ENCODE measurements at regions not wholly inside any gene's neighbourhood (a gene's known extent, or its start where the extent isn't known, plus 50 kb on each side); places are given as distances from the start of the nearest gene placed in this dataset.

DNA sequence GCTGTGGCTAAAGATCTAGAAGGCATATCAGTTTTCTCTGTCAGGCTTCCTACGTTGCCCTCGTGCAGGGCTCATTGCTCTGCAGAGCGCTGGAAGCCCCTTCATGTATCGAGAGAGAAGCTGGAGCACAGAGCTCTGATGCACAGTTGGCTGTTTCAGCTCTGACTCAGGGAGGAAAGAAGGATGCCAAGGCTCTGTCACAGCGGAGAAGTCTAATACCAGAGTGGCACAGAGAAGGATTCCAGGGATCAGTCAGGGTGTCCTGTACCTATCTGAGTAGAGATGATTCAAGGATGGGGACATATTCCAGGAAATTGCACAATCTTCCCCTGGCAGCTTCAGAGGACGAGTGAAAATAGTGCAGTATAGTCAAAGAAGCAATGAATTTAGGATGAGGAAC is 179.2 kb upstream of the FMN2 start:
- ATAC-seq (no peak), DNase-seq (no peak)
- TF ChIP-seq, protein P1, sequence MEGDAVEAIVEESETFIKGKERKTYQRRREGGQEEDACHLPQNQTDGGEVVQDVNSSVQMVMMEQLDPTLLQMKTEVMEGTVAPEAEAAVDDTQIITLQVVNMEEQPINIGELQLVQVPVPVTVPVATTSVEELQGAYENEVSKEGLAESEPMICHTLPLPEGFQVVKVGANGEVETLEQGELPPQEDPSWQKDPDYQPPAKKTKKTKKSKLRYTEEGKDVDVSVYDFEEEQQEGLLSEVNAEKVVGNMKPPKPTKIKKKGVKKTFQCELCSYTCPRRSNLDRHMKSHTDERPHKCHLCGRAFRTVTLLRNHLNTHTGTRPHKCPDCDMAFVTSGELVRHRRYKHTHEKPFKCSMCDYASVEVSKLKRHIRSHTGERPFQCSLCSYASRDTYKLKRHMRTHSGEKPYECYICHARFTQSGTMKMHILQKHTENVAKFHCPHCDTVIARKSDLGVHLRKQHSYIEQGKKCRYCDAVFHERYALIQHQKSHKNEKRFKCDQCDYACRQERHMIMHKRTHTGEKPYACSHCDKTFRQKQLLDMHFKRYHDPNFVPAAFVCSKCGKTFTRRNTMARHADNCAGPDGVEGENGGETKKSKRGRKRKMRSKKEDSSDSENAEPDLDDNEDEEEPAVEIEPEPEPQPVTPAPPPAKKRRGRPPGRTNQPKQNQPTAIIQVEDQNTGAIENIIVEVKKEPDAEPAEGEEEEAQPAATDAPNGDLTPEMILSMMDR (IDR thresholded peaks at IDR 0.05) = no peak
- intact Hi-C loops (cut with DNase I, micrococcal nuclease) = no loop called here
- no peak overlapping the region for H3K4me3 ChIP-seq
- H3K36me3 ChIP-seq (ENCODE audit: low read depth) = no peaks in the 10 kb centered on the region
- H3K9me3 ChIP-seq = no peaks in the 10 kb centered on the region
- H3K4me1 ChIP-seq (ENCODE audit: low read depth) = no peaks in the 10 kb centered on the region

DNA sequence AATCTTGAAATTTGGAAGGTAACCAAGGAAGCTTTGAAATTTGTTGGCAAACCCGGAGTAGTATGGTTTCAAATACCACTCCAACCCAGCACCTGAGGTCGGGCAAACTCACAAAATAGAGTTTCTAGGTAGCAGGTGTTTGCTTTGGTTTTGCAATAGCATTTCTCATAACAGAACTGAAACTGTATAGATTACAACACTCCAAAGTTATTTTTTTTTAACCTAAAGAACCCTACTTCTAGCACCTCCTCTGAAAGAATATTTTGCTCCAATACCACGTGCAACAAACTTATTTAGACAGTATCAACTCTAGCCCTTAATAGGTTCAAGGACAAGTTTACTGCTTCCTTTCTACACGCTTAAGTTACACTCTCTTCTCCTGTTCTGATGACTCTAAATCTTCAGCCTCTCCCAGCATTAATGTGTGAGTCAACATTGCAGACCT is 178.5 kb upstream of the FMN2 start:
- no peak for DNase-seq
- ATAC-seq = no peak
- intact Hi-C loops (cut with DNase I, micrococcal nuclease) = no loop called here
- TF ChIP-seq, protein P1 (IDR thresholded peaks at IDR 0.05) = no peak
- H3K4me3 ChIP-seq = no peak overlapping the region
- H3K4me1 ChIP-seq (ENCODE audit: low read depth) = no peaks in the 10 kb centered on the region
- no peaks in the 10 kb centered on the region for H3K9me3 ChIP-seq
- no peaks in the 10 kb centered on the region for H3K36me3 ChIP-seq (ENCODE audit: low read depth)

DNA sequence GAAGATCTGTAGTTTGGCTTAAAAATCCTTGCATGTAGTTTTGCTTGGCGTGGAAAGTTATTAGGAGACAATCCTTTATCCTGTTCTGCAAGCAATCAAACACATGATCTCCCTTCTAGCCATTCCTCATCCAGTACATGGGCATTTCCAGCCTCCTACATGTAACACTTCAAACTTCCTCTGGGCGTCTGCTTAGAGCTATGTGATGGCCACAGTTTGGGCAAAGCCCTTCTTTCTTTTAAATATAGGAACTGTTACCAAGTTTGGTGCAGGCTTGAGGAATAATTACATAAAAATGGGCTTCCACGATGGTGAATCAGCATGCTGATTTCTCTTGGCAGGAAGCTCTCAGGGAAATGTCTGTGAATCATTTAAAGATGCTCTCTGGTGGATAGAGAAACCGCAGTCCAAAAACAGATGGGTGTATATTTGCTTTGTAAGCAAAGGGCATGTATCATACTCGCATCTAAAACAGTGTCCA is 176.9 kb upstream of the FMN2 start:
- no peaks in the 10 kb centered on the region for H3K9me3 ChIP-seq
- TF ChIP-seq, protein P1 (IDR thresholded peaks at IDR 0.05) = no peak
- H3K4me3 ChIP-seq = no peak overlapping the region
- peak; percentile 15 for ATAC-seq
- no peaks in the 10 kb centered on the region for H3K36me3 ChIP-seq (ENCODE audit: low read depth)
- H3K4me1 ChIP-seq (ENCODE audit: low read depth) = no peaks in the 10 kb centered on the region
- intact Hi-C loops (cut with DNase I, micrococcal nuclease) = no loop called here
- DNase-seq = no peak

DNA sequence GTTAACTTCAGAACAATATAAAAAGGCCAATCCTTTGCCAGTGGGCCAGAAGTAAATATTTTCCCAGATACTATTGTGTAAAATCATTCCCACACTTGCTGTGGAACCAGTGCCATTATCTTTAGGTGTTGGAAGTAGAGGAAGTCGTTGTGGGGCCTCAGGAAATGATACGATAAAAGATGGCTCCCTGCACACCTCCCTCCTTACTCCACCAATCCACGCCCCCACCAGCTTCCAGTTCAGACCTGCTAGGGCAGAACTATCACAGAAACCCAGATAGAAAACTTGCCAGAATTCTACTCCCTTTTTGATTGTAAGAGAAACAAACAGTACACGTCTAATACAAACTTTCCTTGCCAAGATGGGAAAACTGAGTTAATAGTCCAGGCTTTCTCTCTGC is 173.0 kb upstream of the FMN2 start:
- no peak for ATAC-seq
- Histone ChIP-seq H3K4me1 (ENCODE audit: low read depth) (no peaks in the 10 kb centered on the region), H3K4me3 (no peak overlapping the region), H3K9me3 (no peaks in the 10 kb centered on the region), H3K36me3 (ENCODE audit: low read depth) (no peaks in the 10 kb centered on the region)
- no peak for DNase-seq
- intact Hi-C loops (cut with DNase I, micrococcal nuclease) = no loop called here
- TF ChIP-seq, protein P1 (IDR thresholded peaks at IDR 0.05) = no peak

DNA sequence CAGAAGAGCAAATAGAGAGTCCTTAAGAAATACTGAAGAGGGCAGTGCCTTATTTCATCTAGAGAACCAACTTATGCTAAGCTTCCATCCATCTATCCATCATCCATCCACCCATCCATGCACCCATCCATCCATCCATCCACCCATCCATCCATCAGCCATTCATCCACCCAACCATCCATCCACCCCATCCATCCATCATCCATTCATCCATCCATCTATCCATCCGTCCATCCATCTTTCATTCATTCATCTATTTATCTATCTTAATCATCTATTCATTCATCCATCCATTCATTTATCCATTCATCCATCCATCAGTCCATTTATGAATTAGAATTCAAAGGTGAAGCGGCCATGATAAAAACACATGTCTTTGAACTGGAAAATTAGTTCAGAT is 171.5 kb upstream of the FMN2 start:
- Histone ChIP-seq H3K9me3 (no peaks in the 10 kb centered on the region), H3K4me3 (no peak overlapping the region), H3K36me3 (ENCODE audit: low read depth) (no peaks in the 10 kb centered on the region), H3K4me1 (ENCODE audit: low read depth) (no peaks in the 10 kb centered on the region)
- intact Hi-C loops (cut with DNase I, micrococcal nuclease) = no loop called here
- TF ChIP-seq, protein P1 (IDR thresholded peaks at IDR 0.05) = no peak
- ATAC-seq (no peak), DNase-seq (no peak)
